GM12878 (cell line): ENCODE measurements at regions not wholly inside any gene's neighbourhood (a gene's known extent, or its start where the extent isn't known, plus 50 kb on each side); places are given as distances from the start of the nearest gene placed in this dataset.

Experiments used
- BHLHE40 ChIP-seq, 2 experiments: fragments of 450-650 bp in 1 of 2; IDR thresholded peaks; 2 replicates each; pipeline ENCODE4 v1.6.1; 2011 to 2017; ENCODE audit warnings: low read depth in 2 of 2, borderline replicate concordance in 1 of 2, improper control_type of control experiment in 1 of 2, low read length in 1 of 2, mild to moderate bottlenecking in 1 of 2
- EED ChIP-seq: sonication (generic); IDR thresholded peaks from 2 replicates; pipeline ENCODE4 v1.6.1; 2016; ENCODE audit warnings: antibody characterized with exemption, low read depth
- FOXK2 ChIP-seq: fragments of 450-650 bp; IDR thresholded peaks from 2 replicates; pipeline ENCODE4 v1.6.1; 2017; ENCODE audit warnings: mild to moderate bottlenecking, moderate library complexity
- FOXM1 ChIP-seq: IDR thresholded peaks from 2 replicates; pipeline ENCODE4 v1.6.1; 2012; ENCODE audit warnings: low read depth, mild to moderate bottlenecking, inconsistent platforms, low read length, moderate library complexity
- HDAC6 ChIP-seq: fragments of 200-600 bp; sonication (generic); IDR thresholded peaks from one replicate; pipeline ENCODE4 v1.8.0; 2017; ENCODE audit warnings: antibody characterized with exemption; ENCODE audit not compliant: unreplicated experiment
- IKZF2 ChIP-seq, 2 experiments: fragments of 450-650 bp; IDR thresholded peaks; 2 replicates each; pipeline ENCODE4 v1.6.1; 2017; ENCODE audit warnings: mild to moderate bottlenecking in 2 of 2, moderate library complexity in 2 of 2
- IRF4 ChIP-seq: IDR thresholded peaks from 2 replicates; pipeline ENCODE4 v1.6.1; 2011; ENCODE audit warnings: low read depth, low read length
- JUNB ChIP-seq: IDR thresholded peaks from 2 replicates; pipeline ENCODE4 v1.6.1; 2016; ENCODE audit warnings: antibody characterized with exemption, mild to moderate bottlenecking
- NBN ChIP-seq: fragments of 450-650 bp; IDR thresholded peaks from 2 replicates; pipeline ENCODE4 v1.6.1; 2016
- NR2C1 ChIP-seq: fragments of 450-650 bp; IDR thresholded peaks from 2 replicates; pipeline ENCODE4 v1.6.1; 2017; ENCODE audit warnings: antibody characterized with exemption, mild to moderate bottlenecking, moderate library complexity
- NRF1 ChIP-seq: conservative IDR thresholded peaks from 2 replicates; pipeline ENCODE4 v1.6.1; 2011; ENCODE audit warnings: mild to moderate bottlenecking, low read depth, low read length, improper control_type of control experiment
- RB1 ChIP-seq: fragments of 450-650 bp; formaldehyde crosslinking; IDR thresholded peaks from 2 replicates; pipeline ENCODE4 v1.6.1; 2017; ENCODE audit warnings: mild to moderate bottlenecking, borderline replicate concordance
- RBBP5 ChIP-seq: fragments of 200-600 bp; sonication (generic); conservative IDR thresholded peaks from 2 replicates; pipeline ENCODE4 v1.6.1; 2016
- RELA ChIP-seq: fragments of 450-650 bp; IDR thresholded peaks from 2 replicates; pipeline ENCODE4 v1.8.0; 2014; ENCODE audit warnings: borderline replicate concordance; ENCODE audit not compliant: partially characterized antibody
- RUNX3 ChIP-seq: IDR thresholded peaks from 2 replicates; pipeline ENCODE4 v1.6.1; 2012; ENCODE audit warnings: low read length, inconsistent platforms
- SIX5 ChIP-seq: IDR thresholded peaks from 2 replicates; pipeline ENCODE4 v1.6.1; 2011; ENCODE audit warnings: mild to moderate bottlenecking, low read depth, low read length, moderate library complexity; ENCODE audit not compliant: severe bottlenecking
- SPI1 ChIP-seq: IDR thresholded peaks from 2 replicates; pipeline ENCODE4 v1.6.1; 2011; ENCODE audit warnings: low read depth, mild to moderate bottlenecking, low read length, moderate library complexity, borderline replicate concordance; ENCODE audit not compliant: insufficient read depth
- SREBF2 ChIP-seq: IDR thresholded peaks from 2 replicates; pipeline ENCODE4 v1.6.1; 2012; ENCODE audit warnings: mild to moderate bottlenecking, low read length
- STAT1 ChIP-seq: fragments of 450-650 bp; conservative IDR thresholded peaks from 2 replicates; pipeline ENCODE4 v1.6.1; 2014; ENCODE audit warnings: antibody characterized with exemption, mild to moderate bottlenecking
- TBL1XR1 ChIP-seq: IDR thresholded peaks from 2 replicates; pipeline ENCODE4 v1.6.1; 2012; ENCODE audit warnings: low read depth, low read length, improper control_type of control experiment
- YBX1 ChIP-seq: fragments of 450-650 bp; IDR thresholded peaks from 2 replicates; pipeline ENCODE4 v1.6.1; 2016; ENCODE audit warnings: antibody characterized with exemption
- YY1 ChIP-seq: IDR thresholded peaks from 2 replicates; pipeline ENCODE4 v1.6.1; 2011; ENCODE audit warnings: low read depth, mild to moderate bottlenecking, low read length
- TF ChIP-seq, protein P1 (sequence below): IDR thresholded peaks from 2 replicates; pipeline ENCODE4 v1.6.1; 2011; ENCODE audit warnings: borderline replicate concordance, low read depth, mild to moderate bottlenecking, moderate library complexity, low read length; ENCODE audit not compliant: insufficient read depth, poor library complexity, severe bottlenecking
- TF ChIP-seq, protein P2 (sequence below): fragments of 450-650 bp; formaldehyde crosslinking; IDR thresholded peaks from 2 replicates; pipeline ENCODE4 v1.4.0; 2020; ENCODE audit warnings: mild to moderate bottlenecking, moderate library complexity

DNA sequence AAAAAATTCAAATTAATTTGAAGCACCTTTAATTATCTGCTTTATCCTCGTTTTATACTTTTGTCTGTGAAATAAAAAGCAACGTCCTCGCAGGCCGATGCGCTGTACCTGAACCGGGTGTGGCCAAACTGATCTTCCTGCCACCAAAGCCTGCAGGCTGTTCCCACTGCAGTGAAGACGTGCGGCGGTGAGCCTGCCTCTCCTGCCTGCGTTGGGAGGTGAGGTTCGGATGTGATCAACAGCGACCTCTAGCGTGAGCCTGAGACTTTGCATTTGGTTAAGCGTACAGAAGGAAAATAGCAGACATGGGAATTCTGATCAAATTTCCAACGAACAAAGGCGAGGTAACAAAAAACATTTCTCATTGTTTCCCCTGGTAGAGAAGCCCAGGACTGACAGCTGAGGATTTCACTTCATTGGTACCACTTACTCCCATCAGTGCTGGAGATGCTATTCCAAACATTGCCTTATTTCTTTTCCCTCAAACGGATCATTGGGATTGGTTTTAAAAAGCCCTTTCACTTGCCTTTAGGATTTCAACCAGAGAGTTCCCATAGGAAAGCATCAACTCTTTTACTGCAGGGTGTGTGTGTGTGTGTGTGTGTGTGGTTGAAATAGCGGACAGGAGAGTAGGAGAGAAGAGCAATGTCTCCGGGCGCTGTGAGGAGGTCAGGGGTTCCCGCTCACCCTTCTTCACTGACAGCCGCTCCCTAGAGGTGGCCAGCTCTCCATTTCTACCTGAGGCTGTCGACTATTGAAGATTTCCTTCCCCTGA is 56.6 kb upstream of the CCN6 start (continued):
- TF ChIP-seq BHLHE40 (IDR thresholded peaks at IDR 0.05; ENCODE audit: borderline replicate concordance in 1 of 2, low read depth in 2 of 2, low read length in 1 of 2) (0 out of 4 replicates have a peak, but pooled peaks of 1 of the 2 experiments have one; percentile 15), EED (peak; percentile 71), RB1 (peak; percentile 80; the same call in 1 of the 2 replicates), HDAC6 (no peak), IKZF2 (IDR thresholded peaks at IDR 0.05) (peak in 1 of 2 experiments; percentile 28; a peak in 1 of 4 replicates), FOXM1 (peak; percentile 79), YY1 (peak; percentile 81; the same call in 1 of the 2 replicates), STAT1 (peak; percentile 86; the same call in 1 of the 2 replicates), SIX5 (no peak), FOXK2 (no peak), IRF4 (peak; percentile 56; the same call in 1 of the 2 replicates), NR2C1 (no peak), NBN (peak; percentile 41; the same call in 1 of the 2 replicates), RELA (peak; percentile 27), RBBP5 (no peak), TBL1XR1 (no peak), JUNB (no peak), YBX1 (no peak), NRF1 (no peak), SREBF2 (no peak), SPI1 (no peak), RUNX3 (peak; percentile 64)
- TF ChIP-seq, protein P1, sequence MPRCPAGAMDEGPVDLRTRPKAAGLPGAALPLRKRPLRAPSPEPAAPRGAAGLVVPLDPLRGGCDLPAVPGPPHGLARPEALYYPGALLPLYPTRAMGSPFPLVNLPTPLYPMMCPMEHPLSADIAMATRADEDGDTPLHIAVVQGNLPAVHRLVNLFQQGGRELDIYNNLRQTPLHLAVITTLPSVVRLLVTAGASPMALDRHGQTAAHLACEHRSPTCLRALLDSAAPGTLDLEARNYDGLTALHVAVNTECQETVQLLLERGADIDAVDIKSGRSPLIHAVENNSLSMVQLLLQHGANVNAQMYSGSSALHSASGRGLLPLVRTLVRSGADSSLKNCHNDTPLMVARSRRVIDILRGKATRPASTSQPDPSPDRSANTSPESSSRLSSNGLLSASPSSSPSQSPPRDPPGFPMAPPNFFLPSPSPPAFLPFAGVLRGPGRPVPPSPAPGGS: no peak
- TF ChIP-seq, protein P2, sequence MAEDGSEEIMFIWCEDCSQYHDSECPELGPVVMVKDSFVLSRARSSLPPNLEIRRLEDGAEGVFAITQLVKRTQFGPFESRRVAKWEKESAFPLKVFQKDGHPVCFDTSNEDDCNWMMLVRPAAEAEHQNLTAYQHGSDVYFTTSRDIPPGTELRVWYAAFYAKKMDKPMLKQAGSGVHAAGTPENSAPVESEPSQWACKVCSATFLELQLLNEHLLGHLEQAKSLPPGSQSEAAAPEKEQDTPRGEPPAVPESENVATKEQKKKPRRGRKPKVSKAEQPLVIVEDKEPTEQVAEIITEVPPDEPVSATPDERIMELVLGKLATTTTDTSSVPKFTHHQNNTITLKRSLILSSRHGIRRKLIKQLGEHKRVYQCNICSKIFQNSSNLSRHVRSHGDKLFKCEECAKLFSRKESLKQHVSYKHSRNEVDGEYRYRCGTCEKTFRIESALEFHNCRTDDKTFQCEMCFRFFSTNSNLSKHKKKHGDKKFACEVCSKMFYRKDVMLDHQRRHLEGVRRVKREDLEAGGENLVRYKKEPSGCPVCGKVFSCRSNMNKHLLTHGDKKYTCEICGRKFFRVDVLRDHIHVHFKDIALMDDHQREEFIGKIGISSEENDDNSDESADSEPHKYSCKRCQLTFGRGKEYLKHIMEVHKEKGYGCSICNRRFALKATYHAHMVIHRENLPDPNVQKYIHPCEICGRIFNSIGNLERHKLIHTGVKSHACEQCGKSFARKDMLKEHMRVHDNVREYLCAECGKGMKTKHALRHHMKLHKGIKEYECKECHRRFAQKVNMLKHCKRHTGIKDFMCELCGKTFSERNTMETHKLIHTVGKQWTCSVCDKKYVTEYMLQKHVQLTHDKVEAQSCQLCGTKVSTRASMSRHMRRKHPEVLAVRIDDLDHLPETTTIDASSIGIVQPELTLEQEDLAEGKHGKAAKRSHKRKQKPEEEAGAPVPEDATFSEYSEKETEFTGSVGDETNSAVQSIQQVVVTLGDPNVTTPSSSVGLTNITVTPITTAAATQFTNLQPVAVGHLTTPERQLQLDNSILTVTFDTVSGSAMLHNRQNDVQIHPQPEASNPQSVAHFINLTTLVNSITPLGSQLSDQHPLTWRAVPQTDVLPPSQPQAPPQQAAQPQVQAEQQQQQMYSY (CRISPR knock-in tag): no peak
